ENCODE measurements at regions not wholly inside any gene's neighbourhood (a gene's known extent, or its start where the extent isn't known, plus 50 kb on each side); places are given as distances from the start of the nearest gene placed in this dataset.

DNA sequence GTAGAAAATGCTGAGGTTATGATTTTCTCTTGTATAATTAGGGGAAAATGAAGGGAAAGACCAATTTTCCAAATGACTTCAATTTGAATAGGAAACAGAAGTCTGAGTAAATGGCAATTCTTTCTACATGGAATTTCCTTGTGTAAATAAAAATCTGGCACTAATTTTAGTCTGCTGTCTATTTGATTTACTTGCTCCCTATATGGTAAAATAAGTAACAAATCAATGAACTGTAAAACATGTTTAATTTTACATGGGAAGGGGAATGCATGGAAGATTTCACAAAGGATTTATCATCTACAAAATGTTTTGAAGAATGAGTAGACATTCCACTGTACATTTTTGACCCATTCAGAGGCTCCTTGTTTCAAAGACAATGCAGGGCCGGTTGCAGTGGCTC, 811.6 kb upstream of the GOT2 start (continued):
- TF ChIP-seq, protein P1, sequence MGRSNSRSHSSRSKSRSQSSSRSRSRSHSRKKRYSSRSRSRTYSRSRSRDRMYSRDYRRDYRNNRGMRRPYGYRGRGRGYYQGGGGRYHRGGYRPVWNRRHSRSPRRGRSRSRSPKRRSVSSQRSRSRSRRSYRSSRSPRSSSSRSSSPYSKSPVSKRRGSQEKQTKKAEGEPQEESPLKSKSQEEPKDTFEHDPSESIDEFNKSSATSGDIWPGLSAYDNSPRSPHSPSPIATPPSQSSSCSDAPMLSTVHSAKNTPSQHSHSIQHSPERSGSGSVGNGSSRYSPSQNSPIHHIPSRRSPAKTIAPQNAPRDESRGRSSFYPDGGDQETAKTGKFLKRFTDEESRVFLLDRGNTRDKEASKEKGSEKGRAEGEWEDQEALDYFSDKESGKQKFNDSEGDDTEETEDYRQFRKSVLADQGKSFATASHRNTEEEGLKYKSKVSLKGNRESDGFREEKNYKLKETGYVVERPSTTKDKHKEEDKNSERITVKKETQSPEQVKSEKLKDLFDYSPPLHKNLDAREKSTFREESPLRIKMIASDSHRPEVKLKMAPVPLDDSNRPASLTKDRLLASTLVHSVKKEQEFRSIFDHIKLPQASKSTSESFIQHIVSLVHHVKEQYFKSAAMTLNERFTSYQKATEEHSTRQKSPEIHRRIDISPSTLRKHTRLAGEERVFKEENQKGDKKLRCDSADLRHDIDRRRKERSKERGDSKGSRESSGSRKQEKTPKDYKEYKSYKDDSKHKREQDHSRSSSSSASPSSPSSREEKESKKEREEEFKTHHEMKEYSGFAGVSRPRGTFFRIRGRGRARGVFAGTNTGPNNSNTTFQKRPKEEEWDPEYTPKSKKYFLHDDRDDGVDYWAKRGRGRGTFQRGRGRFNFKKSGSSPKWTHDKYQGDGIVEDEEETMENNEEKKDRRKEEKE (IDR thresholded peaks at IDR 0.05), result no peak
- no peak for TF ChIP-seq STAT3 (IDR thresholded peaks at IDR 0.05; ENCODE audit: low read depth, low read length)
- TF ChIP-seq TARDBP (IDR thresholded peaks at IDR 0.05; ENCODE audit: borderline replicate concordance), result no peak
- TF ChIP-seq FOXK2 (IDR thresholded peaks at IDR 0.05), result no peak
- TF ChIP-seq NR2C1 (IDR thresholded peaks at IDR 0.05), result no peak

DNA sequence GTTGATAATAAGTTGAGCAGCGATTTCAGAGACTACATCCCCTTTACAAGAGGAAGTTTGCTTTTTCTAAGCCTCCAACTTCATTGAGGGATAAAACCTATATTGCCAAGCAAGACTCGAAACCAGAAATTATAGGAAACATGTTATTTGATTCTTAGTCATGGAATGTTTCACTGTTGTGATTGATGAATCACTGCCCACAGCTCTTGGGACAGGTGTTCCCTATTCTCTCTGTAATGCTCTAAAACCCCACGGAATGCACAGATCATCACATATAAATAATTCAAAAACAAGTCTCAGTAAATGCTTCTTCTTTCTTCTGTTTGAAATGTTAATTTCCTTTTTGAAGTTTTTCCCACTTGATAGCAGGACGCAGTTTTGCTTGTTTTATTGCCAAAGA, 809.5 kb upstream of the GOT2 start:
- Histone ChIP-seq H3K9ac (ENCODE audit: control insufficient read depth, insufficient read depth, low read length) (no peak overlapping the region), H3K79me2 (ENCODE audit: control insufficient read depth, insufficient read depth, low read length) (no peaks in the 10 kb centered on the region), H3K4me2 (ENCODE audit: control insufficient read depth, insufficient read depth) (no peak overlapping the region), H3K9me3 (replicated peaks; ENCODE audit: control insufficient read depth, insufficient read depth, low read length) (no peaks in the 10 kb centered on the region), H3K27me3 (replicated peaks in 1 of 2; ENCODE audit: control insufficient read depth in 2 of 2, insufficient read depth in 2 of 2, low read length in 1 of 2) (no peaks in the 10 kb centered on the region), H3K36me3 (ENCODE audit: control insufficient read depth in 2 of 2, insufficient read depth in 2 of 2, low read length in 1 of 2) (no peaks in the 10 kb centered on the region), H4K20me1 (ENCODE audit: control insufficient read depth, insufficient read depth) (no peaks in the 10 kb centered on the region), H3K4me1 (ENCODE audit: control insufficient read depth, insufficient read depth, low read length) (no peaks in the 10 kb centered on the region), H3K4me3 (no peak overlapping the region), H3K27ac (ENCODE audit: control insufficient read depth, insufficient read depth) (no peak overlapping the region), H2AFZ (ENCODE audit: control insufficient read depth, low read depth, low read length) (no peak overlapping the region)
- intact Hi-C loops (cut with micrococcal nuclease; ENCODE audit: unreplicated experiment) (no loop called here), in situ Hi-C loops (cut with MboI) (no loop called here)
- FAIRE-seq (no peak), DNase-seq (ENCODE audit: low read depth, low spot score) (no peak), ATAC-seq (no peak)
- SMC1A ChIA-PET (ENCODE audit: uncharacterized antibody, unreplicated experiment), result no interaction called here
- POLR2A ChIA-PET, result no interaction called here
- RAD21 ChIA-PET (ENCODE audit: unreplicated experiment), result no interaction called here
- BruUV-seq (replicated peaks), result no TSS peak
- CTCF ChIA-PET, result no interaction called here
- TF ChIP-seq, protein P2, sequence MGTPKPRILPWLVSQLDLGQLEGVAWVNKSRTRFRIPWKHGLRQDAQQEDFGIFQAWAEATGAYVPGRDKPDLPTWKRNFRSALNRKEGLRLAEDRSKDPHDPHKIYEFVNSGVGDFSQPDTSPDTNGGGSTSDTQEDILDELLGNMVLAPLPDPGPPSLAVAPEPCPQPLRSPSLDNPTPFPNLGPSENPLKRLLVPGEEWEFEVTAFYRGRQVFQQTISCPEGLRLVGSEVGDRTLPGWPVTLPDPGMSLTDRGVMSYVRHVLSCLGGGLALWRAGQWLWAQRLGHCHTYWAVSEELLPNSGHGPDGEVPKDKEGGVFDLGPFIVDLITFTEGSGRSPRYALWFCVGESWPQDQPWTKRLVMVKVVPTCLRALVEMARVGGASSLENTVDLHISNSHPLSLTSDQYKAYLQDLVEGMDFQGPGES (IDR thresholded peaks at IDR 0.05), result no peak
- TF ChIP-seq EED (IDR thresholded peaks at IDR 0.05; ENCODE audit: low read depth) (no peak), CHD2 (IDR thresholded peaks at IDR 0.05; ENCODE audit: borderline replicate concordance, low read depth, low read length) (no peak), DPF2 (IDR thresholded peaks at IDR 0.05) (no peak), ESRRA (IDR thresholded peaks at IDR 0.05; ENCODE audit: low read length) (no peak), GABPA (IDR thresholded peaks at IDR 0.05; ENCODE audit: low read depth) (no peak)
- 5% methylated on average over 4 of the region's 4 CpGs for WGBS (ENCODE audit: insufficient coverage, insufficient replicate concordance, low lambda C conversion rate, missing lambda C conversion rate)
